Upper lobe of right lung (tissue), 1 donor: ENCODE measurements at regions not wholly inside any gene's neighbourhood (a gene's known extent, or its start where the extent isn't known, plus 50 kb on each side); places are given as distances from the start of the nearest gene placed in this dataset.
A peak's percentile ranks its signal among the peaks of the same experiment; 100 is the strongest.

Experiments used
- ATAC-seq: fragments of 200-7000 bp; cut with Tn5 transposase; one replicate; pipeline ENCODE4 v1.9.1; 2020; ENCODE audit warnings: mild to moderate bottlenecking, moderate library complexity
- DNase-seq: peaks from one replicate; pipeline ENCODE4 v3.0.0-alpha.2; 2020
- H3K27ac ChIP-seq: fragments of 200-600 bp; one replicate; pipeline ENCODE4 v1.8.0; 2022
- H3K27me3 ChIP-seq: fragments of 200-600 bp; one replicate; pipeline ENCODE4 v1.8.0; 2022; ENCODE audit warnings: mild to moderate bottlenecking
- H3K36me3 ChIP-seq: fragments of 200-600 bp; one replicate; pipeline ENCODE4 v1.8.0; 2022
- H3K4me1 ChIP-seq: fragments of 200-600 bp; one replicate; pipeline ENCODE4 v1.8.0; 2022
- H3K4me3 ChIP-seq: fragments of 200-600 bp; one replicate; pipeline ENCODE4 v1.8.0; 2022; ENCODE audit warnings: mild to moderate bottlenecking
- H3K9me3 ChIP-seq: fragments of 200-600 bp; one replicate; pipeline ENCODE4 v1.8.0; 2022
- CTCF ChIP-seq: fragments of 200-600 bp; IDR thresholded peaks from one replicate; pipeline ENCODE4 v1.8.0; 2022; ENCODE audit warnings: antibody characterized with exemption
- intact Hi-C: fragments of 100-400 bp; cut with DNase I; formaldehyde crosslinking; loops from one replicate; pipeline ENCODE4 v1.11.0; 2022
- donor health status: DM: no; HTN: yes; CAD: no; lungs with severe emphysema.

GRCh38 chr9:126155756-126156664, 170.6 kb upstream of the MVB12B start:
- Histone ChIP-seq H3K27ac (no peak overlapping the region), H3K36me3 (no peaks in the 10 kb centered on the region), H3K9me3 (no peaks in the 10 kb centered on the region), H3K4me1 (no peaks in the 10 kb centered on the region), H3K27me3 (peaks cover 13% of the 10 kb centered on the region), H3K4me3 (no peak overlapping the region)
- no peak for TF ChIP-seq CTCF
- ATAC-seq = no peak
- intact Hi-C loops = no loop called here
- peak; percentile 38 for DNase-seq

GRCh38 chr9:126156898-126157297, 169.7 kb upstream of the MVB12B start:
- intact Hi-C loops = no loop called here
- DNase-seq = peak; percentile 23
- H3K36me3 ChIP-seq = no peaks in the 10 kb centered on the region

GRCh38 chr9:126157423-126157822, 169.2 kb upstream of the MVB12B start:
- Histone ChIP-seq H3K36me3 (no peaks in the 10 kb centered on the region), H3K4me1 (no peaks in the 10 kb centered on the region), H3K27me3 (peaks cover 7% of the 10 kb centered on the region), H3K27ac (no peak overlapping the region), H3K4me3 (no peak overlapping the region), H3K9me3 (no peaks in the 10 kb centered on the region)
- ATAC-seq (no peak), DNase-seq (peak; percentile 40)
- intact Hi-C loops = no loop called here
- no peak for TF ChIP-seq CTCF

More at GRCh38 chr9:126156898-126157297, 169.7 kb upstream of the MVB12B start:
- H3K27me3 ChIP-seq = peaks cover 13% of the 10 kb centered on the region
- no peak for ATAC-seq
- no peaks in the 10 kb centered on the region for H3K9me3 ChIP-seq
- H3K27ac ChIP-seq = no peak overlapping the region
- H3K4me1 ChIP-seq = no peaks in the 10 kb centered on the region
- TF ChIP-seq CTCF = no peak
- no peak overlapping the region for H3K4me3 ChIP-seq

- intact Hi-C loops = no loop called here
- no peak overlapping the region for H3K4me3 ChIP-seq
- no peak for ATAC-seq
- TF ChIP-seq CTCF = no peak
- DNase-seq = peak; percentile 38
- no peaks in the 10 kb centered on the region for H3K4me1 ChIP-seq
- peaks cover 6% of the 10 kb centered on the region for H3K27me3 ChIP-seq
- no peaks in the 10 kb centered on the region for H3K36me3 ChIP-seq
- no peak overlapping the region for H3K27ac ChIP-seq
- no peaks in the 10 kb centered on the region for H3K9me3 ChIP-seq
Measured at GRCh38 chr9:126157826-126158587, 168.6 kb upstream of the MVB12B start.

GRCh38 chr9:126158588-126159429, 167.8 kb upstream of the MVB12B start:
- DNase-seq (peak; percentile 20), ATAC-seq (no peak)
- no peak overlapping the region for H3K27ac ChIP-seq
- no peak for TF ChIP-seq CTCF
- no peaks in the 10 kb centered on the region for H3K9me3 ChIP-seq
- intact Hi-C loops = no loop called here
- H3K36me3 ChIP-seq = no peaks in the 10 kb centered on the region
- peaks cover 6% of the 10 kb centered on the region for H3K27me3 ChIP-seq
- H3K4me3 ChIP-seq = no peak overlapping the region
- H3K4me1 ChIP-seq = no peaks in the 10 kb centered on the region
